GM18858 (cell line): ENCODE measurements at regions not wholly inside any gene's neighbourhood (a gene's known extent, or its start where the extent isn't known, plus 50 kb on each side); places are given as distances from the start of the nearest gene placed in this dataset.
"Not testable (repeated sequence)": the region's sequence is repeated elsewhere in the genome, so short reads cannot be mapped to it uniquely, and the experiment has no call there.

Experiments used
- ATAC-seq: cut with Tn5 transposase; IDR thresholded peaks from one replicate; pipeline ENCODE4 v1.9.1; 2021; ENCODE audit not compliant: unreplicated experiment

DNA sequence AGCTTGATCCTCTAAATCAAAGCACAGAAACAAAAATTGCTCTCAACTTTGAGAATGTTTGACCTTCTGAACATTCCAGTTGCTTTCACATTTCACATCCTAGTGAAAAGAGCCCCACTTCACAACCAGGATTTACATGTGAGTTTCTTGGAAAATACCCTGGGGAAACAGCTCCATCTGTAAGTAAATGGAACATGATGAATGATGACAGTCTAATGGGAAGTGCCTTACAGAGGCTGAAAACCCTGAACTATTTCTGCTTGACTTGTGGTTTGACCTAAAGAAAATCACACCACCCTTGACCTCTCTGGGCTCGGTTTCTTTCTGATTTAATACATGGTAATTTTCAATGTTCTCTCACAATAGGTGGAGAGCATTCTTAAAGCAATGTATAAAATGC, 499.4 kb upstream of the API5 start:
- no peak for ATAC-seq

DNA sequence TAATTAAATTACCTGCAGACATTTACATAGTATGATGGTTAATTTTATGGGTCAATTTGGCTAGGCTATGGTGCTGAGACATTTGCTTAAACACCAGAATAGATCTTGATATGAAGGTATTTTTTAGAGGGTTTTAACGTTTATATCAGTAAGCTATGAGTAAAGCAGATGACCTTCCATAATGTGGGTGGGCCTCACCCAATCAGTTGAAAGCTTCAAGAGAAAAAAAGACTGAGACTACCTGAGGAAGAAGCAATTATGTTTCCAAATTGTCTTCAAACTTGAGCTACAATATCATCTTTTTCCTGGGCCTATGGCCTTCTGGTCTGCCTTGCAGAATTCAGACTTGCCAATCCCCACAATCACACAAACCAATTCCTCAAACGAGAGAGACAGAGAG, 498.8 kb upstream of the API5 start:
- no peak for ATAC-seq

DNA sequence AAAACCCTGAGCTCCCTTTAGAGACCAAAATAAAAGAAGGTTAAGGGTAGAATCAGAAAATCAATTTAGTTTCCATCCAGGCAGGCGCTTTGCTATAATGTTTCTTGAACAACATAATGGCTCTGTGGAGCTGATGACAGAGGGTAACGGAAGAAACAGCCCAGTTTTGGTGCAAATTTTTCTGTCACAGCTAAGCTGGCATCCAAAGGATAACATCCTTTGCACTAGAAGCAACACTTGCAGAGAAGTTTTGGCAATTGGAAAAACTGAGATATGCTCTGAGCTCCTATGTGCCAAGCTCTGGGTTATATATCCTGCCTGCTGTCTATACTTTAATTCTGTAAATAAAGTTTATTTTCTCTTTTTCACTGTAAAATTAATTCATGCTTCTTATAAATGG, 495.3 kb upstream of the API5 start:
- ATAC-seq, result no peak

DNA sequence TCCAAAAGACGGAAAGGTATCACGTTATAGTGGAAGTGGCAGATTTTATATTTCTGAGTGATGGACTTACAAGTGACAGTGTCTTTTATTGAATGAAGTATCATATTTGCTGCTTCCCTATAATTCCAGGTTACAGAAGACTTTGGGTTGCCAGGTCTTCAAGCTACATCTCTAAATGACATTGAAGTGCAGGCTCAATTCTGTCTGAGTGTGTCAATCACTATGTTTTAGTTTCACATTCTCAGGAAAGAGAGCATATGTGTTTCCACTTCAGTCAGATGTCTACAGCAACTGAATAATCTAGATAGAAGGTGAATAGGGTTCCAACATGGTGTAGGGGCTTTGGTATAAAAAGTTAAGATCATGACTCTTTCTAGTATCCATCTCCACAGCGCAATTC, 492.7 kb upstream of the API5 start:
- no peak for ATAC-seq

DNA sequence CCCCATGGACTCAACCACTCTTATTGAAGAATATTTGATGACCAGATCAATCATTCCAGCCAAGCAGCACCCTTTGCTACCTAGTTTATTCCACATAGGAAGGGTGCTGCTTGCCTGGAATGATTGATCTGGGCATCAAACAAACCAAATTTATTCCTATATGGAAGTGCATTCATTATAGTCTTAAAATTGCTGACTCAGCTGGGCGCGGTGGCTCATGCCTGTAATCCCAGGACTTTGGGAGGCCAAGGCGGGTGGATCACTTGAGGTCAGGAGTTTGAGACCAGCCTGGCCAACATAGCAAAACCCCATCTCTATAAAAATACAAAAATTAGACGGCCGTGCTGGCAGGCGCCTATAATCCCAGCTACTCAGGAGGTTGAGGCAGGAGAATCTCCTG, 489.6 kb upstream of the API5 start:
- ATAC-seq, result not testable (repeated sequence)

DNA sequence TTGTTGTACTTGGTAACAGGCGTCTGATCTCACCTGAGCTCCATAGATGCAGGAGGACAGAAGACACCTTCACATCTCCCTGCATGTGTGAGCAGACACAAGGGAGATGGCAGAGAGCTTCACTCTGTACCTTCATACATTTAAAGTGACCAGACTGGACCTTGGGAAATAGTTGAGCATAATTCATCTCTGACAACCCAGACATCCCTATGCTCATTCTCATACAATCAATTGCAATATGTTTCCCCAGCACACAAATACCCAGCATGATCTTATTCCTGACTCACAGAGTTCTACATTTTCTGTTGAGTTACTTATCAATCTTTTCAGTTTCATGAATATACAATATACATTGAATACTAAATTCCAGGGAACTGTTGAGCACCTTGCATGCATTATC, 488.2 kb upstream of the API5 start:
- ATAC-seq, result no peak

DNA sequence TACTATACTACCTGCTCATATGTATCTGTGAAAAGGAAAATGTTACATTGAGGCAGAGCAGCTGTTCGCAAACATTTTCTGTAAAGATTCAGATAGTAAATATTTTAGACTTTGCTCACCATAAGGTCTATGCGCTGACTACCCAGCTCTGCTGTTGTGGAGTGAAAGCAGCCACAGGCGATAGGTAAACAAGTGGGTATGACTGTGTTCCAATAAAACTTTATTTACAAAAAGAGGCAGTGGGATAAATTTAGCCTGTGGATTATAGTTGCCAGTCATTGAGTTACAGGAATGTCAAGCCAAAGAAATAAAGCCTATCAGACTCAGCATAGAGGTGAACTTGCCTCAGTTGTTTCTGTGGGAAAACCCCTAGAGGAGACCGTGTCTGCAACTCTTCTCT, 487.7 kb upstream of the API5 start:
- no peak for ATAC-seq

DNA sequence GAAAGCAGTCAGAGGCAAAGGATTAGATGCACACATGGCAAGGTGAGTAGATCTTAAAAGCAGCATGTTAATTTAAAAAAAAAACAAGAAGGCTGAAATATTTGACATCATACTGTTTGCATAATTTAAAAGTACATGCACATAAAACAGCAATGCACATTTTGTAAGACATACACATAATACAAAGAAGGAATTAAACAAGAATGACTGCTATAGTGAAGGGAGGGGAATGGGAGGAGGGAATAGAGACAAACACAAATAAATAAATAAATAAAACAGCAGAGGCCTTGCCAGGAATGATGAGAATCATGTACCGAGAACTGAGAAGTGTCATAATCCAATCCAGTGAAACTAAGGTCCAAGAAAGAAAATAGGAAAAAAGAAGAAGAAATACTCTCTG, 486.2 kb upstream of the API5 start:
- no peak for ATAC-seq

DNA sequence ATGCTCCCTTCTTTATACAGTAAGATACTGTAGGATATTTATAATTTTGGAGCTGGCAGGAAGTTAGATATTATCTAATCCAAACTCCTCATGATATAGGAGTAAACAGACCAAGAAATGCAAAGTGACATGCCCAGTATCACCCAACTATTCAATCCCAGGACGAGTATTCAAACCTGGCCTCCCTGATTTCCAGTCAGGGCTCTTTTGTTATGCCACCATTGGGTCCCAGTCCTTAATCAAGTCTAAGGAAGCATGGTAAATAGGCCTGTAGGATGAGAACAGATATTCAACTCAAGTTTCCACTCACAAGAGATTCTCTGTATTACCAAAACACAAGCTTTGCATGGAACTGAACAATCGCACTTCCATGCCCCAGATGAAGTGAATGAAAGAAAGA, 484.0 kb upstream of the API5 start:
- ATAC-seq, result no peak

DNA sequence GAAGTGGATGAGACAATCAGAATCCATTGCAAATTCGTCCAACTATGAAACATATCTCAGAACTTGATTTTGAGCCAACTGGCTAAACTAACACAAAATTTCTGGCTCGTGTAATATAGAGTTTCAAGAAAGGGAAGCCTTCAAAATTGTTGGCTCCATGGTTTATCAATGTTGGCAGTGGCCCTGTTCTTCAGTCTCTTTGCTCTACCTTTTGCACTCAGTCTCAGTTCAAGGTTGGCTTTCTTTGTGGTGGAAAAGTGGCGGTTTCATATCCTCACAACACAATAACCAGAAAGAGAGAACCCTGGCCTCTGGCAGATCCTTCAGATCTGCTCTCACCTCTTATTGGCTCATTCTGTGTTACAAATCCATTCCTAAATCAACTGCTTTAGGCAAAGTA, 473.8 kb upstream of the API5 start:
- no peak for ATAC-seq

DNA sequence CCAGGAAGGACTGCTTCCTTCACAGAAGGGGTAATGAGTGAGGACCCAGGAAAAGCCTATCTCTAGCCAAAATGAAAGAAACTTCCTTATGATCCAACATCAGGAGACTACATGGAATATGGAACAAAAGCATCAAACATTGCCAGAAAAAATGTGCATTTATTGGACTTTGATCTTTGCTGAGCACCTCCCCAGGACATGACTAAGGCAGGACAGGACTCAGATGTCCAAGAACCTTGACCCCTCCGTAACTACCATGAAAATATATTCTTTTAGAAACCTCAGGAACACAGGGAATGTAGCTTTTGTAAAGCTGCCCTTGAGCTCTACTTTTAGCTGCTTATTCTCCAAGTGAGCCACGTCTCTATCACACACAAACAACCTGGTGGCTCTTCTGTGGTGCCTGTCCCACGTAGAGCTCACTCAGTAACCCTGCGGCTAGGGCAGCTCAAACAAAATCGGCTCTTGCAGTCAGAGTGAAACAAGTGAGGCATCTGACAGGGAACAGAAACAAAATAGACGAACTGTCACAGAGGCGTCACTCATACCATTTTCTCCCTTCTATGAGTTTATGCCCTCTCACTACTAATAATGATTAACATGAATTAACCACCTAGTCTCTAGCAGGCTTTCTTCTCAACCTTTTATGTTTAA, 471.5 kb upstream of the API5 start:
- ATAC-seq, result peak; percentile 96

DNA sequence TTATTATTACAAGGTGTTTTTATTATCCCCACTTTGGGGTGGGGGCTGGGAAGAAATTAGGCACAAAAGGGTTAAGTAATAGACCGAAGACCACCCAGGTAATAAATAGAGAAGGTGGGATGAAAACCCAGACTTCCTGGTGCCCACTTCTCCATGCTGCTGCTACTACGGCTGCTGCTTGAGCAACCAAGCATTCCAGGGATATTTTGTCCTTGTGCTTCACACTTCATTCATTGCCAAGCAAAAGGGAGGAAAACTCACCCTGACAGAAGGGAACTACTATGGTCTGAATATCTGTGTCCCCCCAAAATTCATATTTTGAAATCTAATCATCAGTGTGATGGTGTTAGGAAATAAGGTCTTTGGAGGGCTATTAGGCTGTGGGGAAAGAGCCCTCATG, 470.9 kb upstream of the API5 start:
- ATAC-seq, result no peak

DNA sequence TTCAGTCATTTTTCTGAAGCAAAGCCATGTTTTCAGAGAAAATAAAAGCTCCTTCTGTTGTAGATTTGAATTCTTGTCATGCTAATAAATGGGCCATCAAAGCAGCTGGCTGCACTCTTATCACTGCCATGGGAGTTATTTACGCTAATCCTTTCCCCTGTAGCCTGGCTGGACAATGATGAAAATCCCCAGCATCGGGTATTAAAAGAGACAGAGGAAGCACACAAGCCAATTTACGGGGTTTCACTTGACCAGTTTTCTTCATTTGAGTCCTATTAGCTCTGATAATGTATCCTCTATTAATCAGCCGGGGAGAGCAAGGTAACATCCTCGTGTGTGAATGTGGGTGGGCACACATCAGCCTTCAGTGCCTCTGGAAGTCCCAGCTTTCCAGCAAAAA, 470.2 kb upstream of the API5 start:
- ATAC-seq, result no peak

DNA sequence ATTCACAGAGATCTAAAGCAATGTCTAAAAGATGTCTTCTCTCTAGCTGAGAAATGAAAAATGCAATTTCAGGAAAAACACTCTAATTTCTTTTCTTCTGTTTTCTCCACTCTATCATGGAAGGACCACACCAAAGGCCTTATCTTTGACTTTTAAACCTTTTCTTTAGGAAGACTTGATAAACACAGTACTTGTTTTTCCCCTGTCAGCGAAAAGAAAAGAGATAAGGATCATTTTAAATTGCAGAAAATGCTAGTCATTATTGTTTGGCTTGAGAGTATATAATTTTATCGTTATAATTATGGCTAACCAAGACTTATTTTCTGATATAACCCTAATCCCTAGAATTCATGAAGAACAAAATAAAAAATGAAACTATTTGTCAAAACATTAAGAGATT, 462.4 kb upstream of the API5 start:
- ATAC-seq, result no peak

DNA sequence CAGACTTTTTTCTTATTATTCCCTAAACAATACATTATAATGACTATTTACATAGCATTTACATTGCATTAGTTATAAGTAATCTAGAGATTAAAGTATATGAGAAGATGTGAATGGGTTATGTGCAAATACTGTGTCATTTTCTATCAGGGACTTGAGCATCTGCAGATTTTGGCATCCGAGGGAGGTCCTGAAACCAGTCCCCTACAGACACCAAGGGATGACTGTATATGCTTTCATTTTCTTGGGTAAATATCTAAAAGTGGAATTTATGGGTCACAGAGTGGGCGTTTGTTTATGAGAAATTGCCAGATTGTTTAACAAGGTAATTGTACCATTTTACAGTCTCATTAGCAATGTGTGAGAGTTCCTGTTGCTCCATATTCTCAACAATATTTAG, 454.5 kb upstream of the API5 start:
- ATAC-seq, result no peak

DNA sequence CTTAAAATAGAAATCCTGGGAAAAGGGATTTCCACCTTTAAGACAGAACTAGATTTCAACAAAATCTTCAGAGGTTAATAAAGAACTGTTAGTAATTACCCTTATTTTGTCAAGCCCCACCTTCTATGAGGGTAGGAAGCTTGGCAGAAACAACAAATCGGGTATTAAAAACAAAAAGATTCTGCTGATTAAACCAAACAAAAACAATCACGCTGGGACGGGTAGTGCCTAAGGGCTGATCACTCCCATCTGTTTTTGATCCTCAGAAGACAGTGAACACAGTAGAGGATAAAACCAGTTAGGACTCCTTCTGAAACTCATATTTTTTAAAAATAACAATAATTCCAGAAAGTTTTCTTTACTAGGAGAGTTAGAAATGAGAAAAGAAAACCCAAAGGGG, 441.3 kb upstream of the API5 start:
- no peak for ATAC-seq

DNA sequence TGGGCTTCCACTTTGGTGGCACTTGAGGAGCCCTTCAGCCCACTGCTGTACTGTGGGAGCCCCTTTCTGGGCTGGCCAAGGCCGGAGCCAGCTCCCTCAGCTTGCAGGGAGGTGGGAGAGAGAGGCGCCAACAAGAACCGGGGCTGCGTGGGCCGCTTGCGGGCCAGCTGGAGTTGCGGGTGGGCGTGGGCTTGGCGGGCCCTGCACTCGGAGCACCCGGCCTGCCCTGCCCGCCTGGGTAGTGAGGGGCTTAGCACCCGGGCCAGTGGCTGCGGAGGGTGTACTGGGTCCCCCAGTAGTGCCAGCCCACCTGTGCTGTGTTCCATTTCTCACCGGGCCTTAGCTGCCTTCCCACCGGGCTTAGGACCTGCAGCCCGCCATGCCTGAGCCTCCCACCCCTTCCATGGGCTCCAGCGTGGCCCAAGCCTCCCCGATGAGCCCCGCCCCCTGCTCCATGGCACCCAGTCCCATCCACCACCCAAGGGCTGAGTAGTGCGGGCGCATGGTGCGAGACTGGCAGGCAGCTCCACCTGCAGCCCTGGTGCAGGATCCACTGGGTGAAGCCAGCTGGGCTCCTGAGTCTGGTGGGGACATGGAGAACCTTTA, 437.9 kb upstream of the API5 start:
- ATAC-seq, result not testable (repeated sequence)

DNA sequence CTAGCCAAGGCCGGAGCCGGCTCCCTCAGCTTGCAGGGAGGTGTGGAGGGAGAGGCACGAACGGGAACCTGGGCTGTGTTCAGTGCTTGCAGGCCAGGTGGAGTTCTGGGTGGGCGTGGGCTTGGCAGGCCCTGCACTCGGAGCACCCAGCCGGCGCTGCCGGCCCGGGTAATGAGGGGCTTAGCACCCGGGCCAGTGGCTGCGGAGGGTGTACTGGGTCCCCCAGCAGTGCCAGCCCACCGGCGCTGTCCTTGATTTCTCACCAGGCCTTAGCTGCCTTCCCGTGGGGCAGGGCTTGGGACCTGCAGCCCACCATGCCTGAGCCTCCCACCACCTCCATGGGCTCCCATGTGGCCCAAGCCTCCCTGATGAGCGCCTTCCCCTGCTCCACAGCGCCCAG, 430.5 kb upstream of the API5 start:
- not testable (repeated sequence) for ATAC-seq

DNA sequence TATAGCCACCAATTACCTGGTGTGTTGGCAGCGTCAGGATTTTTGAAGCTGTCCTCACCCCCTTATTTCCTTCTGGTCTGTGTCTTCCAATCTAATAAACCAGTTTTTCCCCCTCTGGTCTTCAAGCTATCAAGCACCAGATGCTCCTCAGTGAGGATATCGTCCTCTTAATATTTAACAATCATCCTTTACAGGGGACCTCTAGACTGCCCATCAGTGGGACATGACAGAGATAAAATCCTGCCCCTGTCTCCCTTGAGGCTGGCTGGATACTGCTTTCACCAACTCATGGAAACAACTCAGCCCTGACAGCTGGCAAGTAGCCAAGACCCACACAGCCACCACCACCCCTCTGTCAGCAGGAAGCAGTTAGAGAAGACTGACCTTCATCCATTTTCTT, 421.0 kb upstream of the API5 start:
- no peak for ATAC-seq

DNA sequence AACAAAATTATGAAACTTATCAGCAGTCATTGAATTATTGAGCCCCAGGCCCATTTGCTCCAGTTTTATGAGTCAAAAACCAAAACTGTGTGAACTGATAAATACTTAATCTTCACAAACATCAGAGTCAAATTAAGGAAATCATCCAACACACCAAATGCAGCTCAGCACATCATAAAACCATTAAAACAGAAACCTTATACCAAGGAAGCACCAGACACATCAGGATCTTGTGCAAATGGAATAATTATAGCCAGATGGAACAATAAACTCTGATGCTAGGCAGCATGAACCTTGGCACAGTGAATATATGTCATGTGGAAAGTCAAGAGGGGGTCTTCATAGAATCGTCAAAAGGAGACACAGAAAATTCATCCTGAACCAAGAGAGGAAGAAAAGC, 410.7 kb upstream of the API5 start:
- ATAC-seq, result no peak

DNA sequence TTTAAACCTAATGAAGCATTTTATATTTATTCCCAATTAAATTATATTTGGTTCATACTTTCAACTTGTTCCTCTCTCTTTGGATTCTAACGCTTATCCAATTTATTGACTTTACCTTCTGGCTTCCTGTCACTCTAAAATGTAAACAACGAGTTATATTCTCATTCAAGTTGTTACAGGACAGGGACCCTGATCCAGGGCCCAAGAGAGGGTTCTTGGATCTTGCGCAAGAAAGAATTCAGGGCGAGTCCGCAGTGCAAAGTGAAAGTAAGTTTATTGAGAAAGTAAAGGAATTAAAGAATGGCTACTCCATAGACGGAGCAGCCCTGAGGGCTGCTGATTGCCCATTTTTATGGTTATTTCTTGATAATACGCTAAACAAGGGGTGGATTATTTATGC, 405.6 kb upstream of the API5 start:
- no peak for ATAC-seq

DNA sequence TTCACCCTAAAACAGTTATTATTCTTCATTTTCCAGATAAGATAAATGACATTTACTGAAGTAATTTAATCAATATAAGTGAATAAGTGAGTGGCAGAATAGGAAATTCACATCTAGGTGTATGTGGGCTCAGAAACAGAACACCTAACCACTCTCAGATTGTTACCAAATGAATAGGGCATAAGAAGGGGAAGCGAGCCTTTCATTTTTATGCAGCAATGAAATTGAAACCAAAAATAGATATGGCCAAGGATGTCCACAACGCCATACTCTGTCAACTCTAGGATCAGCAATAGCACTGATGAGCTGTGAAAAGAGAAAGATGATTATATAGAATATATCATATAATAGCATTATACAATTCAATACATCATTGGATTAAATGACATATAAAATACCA, 398.1 kb upstream of the API5 start:
- ATAC-seq, result peak; percentile 95

DNA sequence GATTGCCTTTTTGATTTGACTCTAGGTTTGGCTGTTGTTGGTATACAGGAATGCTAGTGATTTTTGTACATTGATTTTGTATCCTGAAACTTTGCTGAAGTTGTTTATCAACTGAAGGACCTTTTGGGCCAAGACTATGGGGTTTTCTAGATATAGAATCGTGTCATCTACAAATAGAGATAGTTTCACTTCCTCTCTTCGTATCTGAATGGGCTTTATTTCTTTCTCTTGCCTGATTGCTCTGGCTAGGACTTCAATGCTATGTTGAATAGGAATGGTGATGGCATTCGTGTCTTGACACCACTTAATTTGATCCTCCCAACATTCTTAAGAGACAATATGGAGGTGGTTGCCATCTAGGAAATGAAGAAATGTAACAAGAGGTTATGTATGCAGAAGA, 388.1 kb upstream of the API5 start:
- no peak for ATAC-seq
